EL (cell line): ENCODE measurements at regions not wholly inside any gene's neighbourhood (a gene's known extent, or its start where the extent isn't known, plus 50 kb on each side); places are given as distances from the start of the nearest gene placed in this dataset.
"Not testable (repeated sequence)": the region's sequence is repeated elsewhere in the genome, so short reads cannot be mapped to it uniquely, and the experiment has no call there.

Experiments used
- DNase-seq: peaks from one replicate; pipeline ENCODE4 v3.0.0-alpha.2; 2016

DNA sequence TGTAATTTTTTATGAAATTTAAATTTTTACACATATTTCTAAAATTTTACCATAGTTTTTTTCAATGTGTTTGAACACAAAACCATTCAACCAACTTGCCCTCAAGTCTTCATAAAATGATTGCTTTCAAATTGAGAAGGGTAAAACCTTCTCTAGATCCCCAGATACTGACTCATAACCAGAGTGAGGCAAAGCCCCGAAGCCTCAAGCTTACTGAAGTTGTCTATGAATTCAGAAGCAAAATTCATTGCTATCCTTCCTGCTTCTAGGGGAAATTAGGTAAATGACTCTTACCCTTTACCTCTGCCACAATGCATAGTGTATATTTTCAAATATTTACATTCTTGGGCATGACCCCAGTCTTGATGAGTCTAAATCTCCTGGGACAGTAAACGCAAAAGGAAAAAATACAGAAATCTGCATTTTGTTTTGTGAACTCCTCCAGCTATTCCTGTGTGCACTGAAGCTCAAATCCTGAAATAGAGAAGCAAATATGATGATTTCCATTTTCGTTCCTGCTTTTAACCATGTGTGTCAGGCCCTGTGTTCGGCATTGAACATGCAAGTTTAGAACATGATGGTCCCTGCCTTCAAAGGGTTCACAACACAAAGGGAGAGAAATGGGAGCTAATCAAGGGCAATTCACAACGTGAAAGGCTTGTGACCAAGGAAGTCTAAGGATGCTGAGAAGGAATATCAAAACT lies 246.3 kb downstream of the SUCLG1 start:
- no peak for DNase-seq

DNA sequence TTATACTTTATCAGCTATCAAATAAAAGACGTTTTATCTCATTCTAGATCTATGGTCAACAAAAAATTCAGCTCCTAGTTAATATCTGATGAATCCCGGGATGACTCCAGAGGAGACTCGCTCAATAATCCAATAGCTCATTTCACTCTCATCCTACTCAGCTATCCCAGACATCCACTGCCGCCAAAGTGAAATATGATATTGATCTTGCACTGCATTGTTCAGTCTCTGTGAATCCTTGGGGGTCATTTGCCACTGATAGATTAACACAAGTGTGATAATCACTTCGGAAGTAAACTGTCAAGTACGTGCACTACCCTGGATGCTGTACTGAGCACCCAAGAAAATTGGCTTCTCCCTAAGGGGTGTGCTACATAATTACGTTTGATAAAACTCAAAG lies 249.1 kb downstream of the SUCLG1 start:
- DNase-seq, result no peak

DNA sequence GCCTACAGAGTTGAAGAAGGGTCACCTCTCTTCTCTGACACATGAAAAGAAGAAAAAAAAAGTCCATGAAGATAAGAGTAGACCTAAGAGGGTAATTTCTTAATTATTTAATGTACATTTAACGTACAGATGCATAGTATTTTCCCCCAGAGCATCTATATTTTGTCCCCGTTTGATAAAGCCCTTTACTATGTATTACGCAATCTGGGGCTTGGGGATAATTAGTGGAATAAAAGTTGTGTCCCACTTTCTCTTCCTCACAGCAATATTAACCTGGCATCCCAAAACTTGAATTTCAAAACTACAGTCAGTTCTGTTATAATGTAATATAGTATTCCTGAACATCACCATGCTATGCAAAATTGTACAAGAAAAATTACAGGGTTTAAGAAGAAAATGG lies 254.1 kb downstream of the SUCLG1 start:
- DNase-seq, result no peak

DNA sequence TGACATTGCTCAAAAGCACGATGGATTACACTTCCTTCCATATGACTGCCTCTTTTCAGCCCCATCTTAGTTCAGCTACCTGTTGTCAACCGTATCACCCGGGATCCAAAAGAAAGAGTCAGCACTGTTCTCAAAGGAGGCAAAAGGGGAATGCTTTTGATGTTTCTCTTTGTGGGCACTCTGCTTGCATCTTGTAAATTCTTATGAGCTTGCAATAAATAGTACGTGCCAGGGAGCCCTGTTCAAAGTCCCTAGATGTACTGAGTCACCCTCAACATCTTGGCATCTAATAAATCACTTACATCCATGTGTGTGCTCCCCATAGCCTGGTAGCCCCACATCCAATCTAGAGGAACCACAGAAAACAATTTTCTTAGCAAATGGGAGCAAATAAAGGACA lies 256.9 kb downstream of the SUCLG1 start:
- DNase-seq, result no peak

DNA sequence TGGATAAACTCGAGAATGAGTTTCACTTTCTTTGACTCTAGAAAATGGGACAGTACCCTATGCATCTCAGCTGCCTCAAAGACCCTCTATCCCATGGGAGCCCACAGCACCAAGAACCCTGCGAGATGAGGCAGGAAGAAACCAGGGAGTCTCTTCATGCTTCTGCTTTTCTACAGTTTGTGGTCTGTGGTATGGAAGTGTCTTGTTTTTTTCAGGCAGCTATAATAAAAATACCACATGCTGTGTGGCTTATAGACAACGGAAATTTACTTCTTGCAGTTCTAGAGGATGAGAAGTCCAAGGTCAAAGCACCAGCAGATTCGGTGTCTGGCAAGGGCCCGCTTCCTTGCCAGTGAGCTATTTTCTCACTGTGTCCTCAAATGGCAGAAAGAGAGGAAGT lies 257.9 kb downstream of the SUCLG1 start:
- DNase-seq, result no peak

DNA sequence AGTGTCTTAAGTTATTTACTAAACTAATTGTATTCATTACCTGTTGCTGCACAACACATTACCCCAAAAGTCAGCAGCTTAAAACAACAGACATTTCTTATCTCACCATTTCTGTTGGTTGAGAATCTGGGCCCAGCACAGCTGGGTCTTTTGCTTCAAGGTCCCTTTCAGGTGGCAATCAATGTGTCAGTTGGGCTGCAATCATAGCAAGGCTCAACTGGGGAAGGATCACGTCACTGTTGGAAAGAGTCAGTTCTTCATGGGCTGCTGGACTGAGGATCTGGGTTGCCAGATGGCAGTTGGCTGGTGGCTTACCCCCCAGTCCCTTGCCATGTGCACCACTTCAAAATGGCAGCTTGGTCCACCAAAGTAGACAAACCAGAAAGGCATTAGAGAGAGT lies 261.2 kb downstream of the SUCLG1 start:
- no peak for DNase-seq

DNA sequence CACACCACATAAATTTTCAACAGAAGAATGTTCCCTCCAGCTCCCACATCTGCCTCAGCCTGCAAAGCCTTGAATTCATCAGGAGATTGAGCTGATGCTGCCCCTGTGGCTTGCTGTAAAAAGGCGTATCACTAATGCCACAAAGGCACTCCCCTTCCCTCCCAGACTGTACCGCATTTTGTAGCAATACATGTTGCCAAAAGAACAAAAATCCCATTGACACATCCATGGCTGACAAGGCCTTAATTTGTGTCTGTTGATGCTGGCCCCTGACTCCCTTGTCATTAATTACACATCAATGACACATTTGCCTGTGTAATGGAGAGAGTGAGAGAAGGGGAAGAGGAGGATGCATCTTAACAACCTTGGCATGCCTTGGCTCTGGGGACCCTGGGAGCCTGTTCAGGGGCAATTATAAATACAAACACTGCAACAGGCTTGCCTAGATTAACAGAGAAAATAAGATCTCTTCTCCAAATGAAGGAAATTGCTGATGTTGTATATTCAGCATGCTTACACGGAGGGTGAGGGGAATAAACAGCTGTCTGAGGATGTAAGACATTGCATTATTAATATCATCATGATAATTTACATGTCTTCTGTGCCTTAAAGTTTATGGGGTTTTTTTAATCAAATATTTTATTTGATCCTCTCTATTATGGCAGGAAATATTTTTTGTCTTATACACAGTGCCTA lies 264.0 kb downstream of the SUCLG1 start:
- no peak for DNase-seq

DNA sequence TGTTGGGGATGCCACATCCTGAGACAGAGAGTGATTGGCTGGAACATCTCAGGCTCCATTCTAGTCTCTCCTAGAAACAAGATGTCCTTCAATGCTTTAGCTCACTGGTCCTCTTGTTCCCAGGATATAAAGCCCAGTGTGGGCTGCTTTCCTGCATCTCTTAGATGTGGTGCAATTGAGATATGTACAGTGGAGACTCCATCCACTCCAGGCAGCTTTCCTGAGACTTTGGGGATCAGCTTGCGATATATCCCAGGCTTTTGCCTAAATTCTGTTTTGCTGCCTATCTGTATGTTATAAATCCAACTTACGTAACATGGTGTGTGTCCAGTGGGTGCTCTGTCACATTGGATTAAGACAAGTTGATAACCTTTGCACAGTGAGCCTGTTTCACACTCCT lies 264.9 kb downstream of the SUCLG1 start:
- DNase-seq, result no peak

DNA sequence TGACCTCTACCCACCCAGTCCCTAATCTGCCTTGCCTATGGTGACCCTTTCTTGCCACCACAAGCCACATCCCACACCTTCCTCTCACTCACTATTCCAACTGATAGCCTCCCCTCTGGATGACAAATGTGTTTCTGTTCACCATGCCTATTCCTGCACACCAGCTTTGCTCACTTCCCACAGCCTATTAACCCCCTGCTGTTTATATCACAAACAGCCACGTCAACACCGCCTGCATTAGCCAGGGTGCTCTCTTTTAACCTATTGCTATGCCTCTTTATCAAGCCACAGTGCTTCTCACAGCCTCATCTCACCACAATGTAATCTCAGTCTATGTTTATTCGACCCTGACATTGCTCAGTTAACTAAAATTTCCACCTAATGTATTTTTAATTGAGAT lies 271.8 kb downstream of the SUCLG1 start:
- no peak for DNase-seq

DNA sequence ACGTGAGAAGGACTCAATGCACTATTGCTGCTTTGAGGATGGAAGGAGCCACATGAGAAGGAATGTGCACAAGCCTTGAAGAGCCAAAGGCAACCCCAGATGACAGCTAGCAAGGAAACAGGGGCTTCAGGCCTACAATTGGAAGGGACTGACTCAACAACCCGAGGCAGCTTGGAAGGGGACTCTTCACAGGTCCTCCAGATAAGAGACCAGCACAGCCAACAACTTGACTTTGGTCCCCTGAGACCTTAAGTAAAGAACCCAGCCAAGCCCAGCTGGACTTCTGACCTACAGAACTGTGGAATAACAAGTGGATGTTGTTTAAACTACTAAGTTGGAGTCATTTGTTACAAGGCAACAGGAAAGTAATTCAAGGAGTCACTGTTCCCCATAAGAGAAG lies 277.2 kb downstream of the SUCLG1 start:
- DNase-seq, result no peak

DNA sequence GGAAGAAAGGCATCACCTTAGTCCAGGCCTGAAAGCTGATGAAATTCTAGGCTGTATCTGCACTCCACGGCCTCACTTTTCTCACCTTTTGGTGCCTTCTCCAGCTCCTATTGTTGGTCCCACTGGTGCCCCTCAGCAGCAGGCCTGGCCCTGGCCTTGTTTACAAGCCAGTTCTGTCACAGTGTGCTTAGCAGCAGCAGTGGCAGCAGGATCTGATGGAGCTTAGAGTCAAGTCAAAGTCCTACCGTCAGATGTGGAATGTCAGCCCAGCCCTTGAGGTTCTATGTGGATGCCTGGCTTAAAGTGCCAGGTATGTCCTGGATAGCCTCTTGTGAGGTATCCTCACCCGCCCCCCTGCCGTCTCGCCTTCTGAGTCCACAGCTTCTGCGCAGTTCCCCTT lies 281.3 kb downstream of the SUCLG1 start:
- no peak for DNase-seq

DNA sequence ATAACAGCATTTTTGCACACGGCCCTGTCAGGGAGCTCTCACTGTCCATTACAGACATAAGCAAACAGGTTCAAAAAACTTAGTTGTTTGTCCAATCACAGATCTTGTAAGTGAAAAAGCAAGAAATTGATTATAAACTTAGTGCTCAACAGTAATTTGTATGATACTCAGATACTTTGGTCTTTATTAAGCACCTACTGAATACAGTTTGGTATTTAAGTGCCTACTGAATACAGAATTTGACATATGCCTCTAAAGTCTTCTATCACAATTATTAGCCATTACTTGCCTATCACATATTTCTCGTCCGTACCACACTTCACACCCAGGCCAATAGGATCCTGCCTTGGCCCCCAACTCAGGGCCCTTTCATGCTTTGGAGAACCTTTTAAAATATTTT lies 283.1 kb downstream of the SUCLG1 start:
- no peak for DNase-seq

DNA sequence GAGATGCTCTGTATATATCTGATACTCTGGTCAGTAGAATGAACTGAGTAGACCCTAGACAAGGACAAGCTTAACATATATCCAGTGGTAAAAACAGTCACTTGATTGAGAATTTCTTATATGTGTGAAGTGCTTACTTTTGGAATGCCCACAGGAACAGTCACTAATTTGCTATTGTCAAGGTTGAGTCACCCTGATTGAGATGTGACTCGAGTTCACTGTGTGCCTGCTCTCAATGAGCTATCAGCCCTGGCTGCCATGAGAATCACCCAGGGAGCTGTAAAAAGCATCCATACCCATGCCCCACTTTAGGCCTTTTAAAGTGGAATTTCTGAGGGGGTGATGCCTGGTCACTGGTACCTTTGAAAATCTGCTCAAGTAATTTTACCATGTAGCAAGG lies 283.7 kb downstream of the SUCLG1 start:
- DNase-seq, result no peak

DNA sequence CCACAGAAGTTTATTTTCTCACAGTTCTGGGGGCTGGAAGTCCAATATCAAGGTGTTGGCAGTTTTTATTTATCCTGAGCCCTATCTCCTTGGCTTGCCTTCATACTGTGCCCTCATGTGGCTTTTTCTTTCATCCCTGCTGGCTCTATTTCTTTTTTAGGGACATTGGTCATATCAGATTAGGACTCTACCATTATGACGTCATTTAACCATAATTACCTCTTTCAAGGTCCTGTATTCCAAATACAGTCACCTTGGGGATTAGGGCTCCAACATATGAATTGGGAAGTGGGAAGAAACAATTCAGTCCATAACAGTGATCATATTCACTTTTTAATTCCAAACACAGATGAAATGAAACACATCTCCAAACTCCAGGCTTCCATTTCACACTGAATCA lies 286.0 kb downstream of the SUCLG1 start:
- DNase-seq, result no peak

DNA sequence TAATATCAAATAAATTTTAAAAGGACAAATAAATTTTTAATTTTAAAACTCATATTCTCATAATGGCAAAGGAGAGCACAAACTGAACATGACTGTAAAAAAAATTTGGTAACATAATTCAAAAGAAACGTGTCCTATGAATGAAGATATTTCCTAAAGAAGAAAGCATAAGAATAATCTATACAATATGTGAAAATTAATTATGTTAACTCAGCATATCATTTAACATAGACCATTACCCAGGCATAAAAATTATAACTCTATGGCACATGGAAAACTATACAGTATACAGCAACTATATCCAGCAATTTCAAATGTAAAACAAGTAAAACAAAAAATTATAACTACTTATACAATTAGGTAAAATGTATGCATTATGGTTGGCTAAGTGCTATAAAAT lies 288.1 kb downstream of the SUCLG1 start:
- no peak for DNase-seq

DNA sequence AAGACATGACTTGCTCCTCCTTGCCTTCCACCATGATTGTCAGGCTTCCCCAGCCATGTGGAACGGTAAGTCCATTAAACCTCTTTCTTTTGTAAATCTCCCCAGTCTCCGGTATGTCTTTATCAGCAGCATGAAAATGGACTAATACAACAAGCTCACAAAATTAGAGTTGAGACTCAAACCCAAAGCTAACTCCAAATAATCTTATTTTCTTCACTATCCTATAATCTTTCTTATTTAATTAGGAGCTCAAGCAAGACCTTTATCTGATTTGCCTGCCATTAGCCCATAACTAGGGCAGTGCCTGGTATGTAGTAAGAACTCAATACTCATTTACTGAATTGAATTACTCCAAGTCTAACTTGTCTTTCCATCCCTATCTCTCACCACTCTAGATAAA lies 289.2 kb downstream of the SUCLG1 start:
- no peak for DNase-seq

DNA sequence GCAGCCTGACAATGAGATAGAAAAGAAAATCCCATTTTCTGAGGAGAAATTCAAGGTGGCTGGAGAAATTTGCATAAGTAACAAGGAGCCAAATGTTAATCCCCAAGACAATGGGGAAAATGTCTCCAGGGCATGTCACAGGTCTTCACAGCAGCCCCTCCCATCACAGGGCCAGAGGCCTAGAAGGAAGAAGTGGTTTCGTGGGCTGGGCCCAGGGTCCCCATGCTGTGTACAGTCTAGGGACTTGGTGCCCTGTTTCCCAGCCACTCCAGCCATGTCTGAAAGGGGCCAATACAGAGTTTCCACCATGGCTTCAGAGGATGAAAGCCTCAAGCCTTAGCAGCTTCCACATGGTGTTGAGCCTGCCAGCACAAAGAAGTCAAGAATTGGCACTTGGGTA lies 290.5 kb downstream of the SUCLG1 start:
- DNase-seq, result not testable (repeated sequence)

DNA sequence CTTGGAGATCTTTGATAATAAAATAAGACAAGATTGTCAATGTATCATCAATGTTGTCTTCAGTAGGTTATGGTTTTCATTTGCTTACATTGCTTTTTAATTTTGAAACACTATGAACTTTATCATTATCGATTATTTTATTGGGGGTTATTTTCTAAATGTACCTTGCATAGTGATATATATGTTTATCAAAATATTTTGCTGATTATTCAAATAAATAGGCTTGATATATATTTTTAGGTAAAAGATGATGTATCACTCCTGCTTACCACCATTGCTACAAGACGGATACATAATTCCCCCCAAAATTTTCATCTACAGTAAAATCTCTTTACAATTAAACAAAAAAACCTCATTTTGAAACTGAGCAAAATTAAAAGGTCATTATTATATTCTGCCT lies 293.8 kb downstream of the SUCLG1 start:
- no peak for DNase-seq

DNA sequence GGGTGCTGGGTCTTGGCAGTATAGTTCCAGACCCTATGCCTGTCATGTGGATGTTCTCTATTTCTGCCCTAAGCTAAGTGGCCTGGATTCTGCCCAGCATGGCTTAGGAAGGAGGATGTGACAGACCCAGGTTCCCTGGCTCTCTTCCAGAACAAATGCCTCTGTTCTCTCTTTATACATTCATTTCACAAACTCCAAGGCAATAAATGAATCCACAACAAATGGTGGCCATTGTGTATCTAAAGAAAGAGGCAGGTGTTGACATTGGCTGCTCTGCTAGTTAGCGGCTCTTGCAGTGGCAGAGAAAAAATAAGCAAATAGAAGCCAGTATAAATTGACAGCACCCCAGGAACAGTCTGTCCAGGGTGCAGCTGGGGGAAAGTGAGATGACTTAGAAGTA lies 298.6 kb downstream of the SUCLG1 start:
- no peak for DNase-seq

DNA sequence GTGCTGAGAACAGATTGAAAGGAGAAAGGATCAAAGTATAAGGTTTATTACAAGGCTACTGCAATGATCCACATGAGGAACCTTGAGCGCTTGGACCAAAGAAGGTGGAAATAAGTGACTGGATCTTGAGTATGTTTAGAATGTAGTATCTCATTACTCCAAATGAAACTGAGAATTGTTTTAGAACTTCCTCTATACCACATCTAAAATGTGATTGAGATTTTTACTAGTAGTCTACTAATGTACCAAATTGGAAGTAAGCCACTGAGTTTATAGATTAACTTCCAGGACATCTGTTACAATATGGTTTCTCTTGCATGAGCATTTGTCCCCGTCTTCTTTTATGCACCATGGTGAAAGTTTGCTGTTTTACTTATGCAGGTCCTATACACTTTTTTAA lies 300.5 kb downstream of the SUCLG1 start:
- no peak for DNase-seq

DNA sequence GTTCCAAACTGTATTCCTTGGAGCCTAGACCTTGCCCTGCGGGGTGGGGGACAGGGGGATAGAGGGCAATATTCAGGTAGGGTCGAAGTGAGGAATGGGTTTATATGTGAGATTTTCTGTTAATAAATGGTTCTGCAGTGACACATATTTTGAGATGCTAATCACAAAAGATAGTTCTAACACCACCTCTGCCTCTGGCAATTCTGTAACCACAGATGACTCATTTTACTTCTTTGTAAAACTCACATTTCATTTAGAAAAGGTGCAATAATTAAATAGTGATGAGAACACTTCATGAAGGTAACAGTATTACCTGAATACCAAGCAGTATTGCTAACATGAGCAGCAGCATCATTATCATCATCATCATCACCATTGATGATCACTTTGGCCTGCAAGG lies 306.6 kb downstream of the SUCLG1 start:
- DNase-seq, result no peak

DNA sequence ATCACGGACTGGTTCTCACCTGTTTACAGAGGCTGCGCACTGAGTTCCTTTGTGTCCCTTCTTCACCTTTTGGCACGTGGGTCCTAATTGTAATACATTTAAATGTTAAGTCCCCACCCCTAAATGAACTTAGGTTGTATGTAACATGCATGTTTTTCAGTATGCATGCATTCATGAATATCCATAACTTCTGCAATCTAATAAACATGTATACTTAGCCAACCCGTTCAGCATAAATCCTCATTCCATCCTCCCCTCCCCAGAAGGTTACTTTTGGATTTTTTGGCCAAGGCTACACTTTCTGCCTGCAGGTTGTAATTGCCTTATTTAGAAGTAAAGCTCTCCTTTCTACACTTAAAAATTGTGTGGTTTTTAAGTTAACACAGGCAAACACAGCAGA lies 314.7 kb downstream of the SUCLG1 start:
- no peak for DNase-seq

DNA sequence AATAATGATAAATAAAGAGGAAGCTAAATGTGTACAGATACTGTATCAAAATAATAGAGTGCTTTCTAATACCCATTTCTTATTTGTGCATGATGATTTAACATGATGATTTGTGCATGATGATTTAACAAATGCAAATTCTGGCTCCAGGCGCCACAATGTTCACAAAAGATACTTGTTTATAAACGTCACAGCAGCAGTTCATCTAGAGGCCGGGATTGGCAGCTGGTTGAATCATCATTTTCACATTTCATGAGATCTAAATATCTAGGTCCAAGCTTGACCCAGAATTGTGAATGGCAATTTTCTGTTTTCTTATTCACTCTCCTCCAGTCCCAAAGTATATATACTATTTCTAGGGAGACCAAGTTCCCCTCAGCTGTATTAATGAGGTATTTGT lies 322.0 kb downstream of the SUCLG1 start:
- DNase-seq, result no peak

DNA sequence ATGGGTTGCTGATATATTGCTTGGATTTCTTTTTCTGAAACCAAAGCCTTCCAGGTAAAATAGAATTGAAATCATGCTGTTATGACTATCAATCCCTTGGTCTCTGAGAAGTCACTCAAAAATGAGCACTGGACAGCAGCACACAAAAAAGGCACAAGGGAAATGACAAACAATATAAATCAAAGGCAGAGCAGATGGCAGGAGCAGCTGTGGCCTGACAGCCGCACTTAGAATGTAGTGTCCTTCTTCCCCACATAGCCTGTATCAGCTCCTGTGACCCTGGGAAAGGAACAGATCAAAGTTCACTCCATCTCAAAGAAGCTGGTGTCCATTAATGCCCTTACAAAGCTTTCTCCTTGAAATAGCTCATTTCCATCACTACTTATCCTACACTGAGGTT lies 326.7 kb downstream of the SUCLG1 start:
- no peak for DNase-seq

DNA sequence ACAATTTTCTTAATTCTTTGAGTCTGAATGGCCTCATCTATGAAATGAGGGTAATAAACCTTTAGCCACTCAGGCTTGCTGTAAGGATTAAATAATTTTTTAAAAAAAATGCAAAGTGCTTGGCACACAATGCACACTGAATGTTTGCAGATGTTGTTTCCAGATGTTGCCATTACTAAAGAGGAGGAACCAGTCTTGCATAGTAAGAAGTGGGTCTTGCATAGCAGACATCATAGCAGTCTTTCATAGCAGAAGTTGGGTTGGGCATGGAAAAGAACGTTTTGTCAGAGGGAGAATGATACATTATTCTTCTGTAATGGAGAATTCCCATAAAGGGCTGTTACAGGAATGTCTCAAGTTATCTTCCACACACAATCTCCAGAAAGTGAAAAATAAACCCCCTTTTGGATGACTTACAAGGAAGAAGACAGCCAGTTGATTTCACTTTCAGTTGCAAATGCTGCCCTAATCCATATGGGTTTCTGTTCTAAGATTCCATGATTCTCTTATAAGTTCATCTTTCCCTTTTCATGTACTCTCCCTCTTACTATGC lies 327.7 kb downstream of the SUCLG1 start:
- DNase-seq, result no peak
